ENCODE measurements at regions not wholly inside any gene's neighbourhood (a gene's known extent, or its start where the extent isn't known, plus 50 kb on each side); places are given as distances from the start of the nearest gene placed in this dataset.

- Histone ChIP-seq H3K4me3 (ENCODE audit: low read length in 2 of 2) (no peak overlapping the region), H3K27ac (ENCODE audit: low read depth in 1 of 2, low read length in 2 of 2) (no peak overlapping the region), H3K36me3 (ENCODE audit: control insufficient read depth in 1 of 2, insufficient read depth in 2 of 2, low read length in 1 of 2) (no peaks in the 10 kb centered on the region), H3K9me3 (ENCODE audit: control insufficient read depth, low read length) (no peaks in the 10 kb centered on the region), H3K27me3 (ENCODE audit: control insufficient read depth in 1 of 2, insufficient read depth in 2 of 2, low read length in 1 of 2) (peaks cover 0 to 1% of the 10 kb centered on the region in 2 donors), H3K4me1 (ENCODE audit: control insufficient read depth in 1 of 2, insufficient read depth in 2 of 2, low read length in 2 of 2) (no peaks in the 10 kb centered on the region)
- DNase-seq (no peak), ATAC-seq (ENCODE audit: low FRiP score) (no peak)
- 70 to 80% methylated on average over 3 of the region's 3 CpGs for WGBS, 2 donors
- intact Hi-C loops (cut with DNase I), result no loop called here
These were observed 53.0 kb upstream of the STXBP5L start for GRCh38 chr3:120854908-120855526.

GRCh38 chr3:120855665-120856437, 52.2 kb upstream of the STXBP5L start:
- peak; percentile 65 for ATAC-seq (ENCODE audit: low FRiP score)
- Histone ChIP-seq H3K4me3 (ENCODE audit: low read length in 2 of 2) (no peak overlapping the region), H3K4me1 (ENCODE audit: control insufficient read depth in 1 of 2, insufficient read depth in 2 of 2, low read length in 2 of 2) (no peaks in the 10 kb centered on the region), H3K27me3 (ENCODE audit: control insufficient read depth in 1 of 2, insufficient read depth in 2 of 2, low read length in 1 of 2) (peaks cover 0 to 1% of the 10 kb centered on the region in 2 donors), H3K27ac (ENCODE audit: low read depth in 1 of 2, low read length in 2 of 2) (no peak overlapping the region), H3K36me3 (ENCODE audit: control insufficient read depth in 1 of 2, insufficient read depth in 2 of 2, low read length in 1 of 2) (no peaks in the 10 kb centered on the region), H3K9me3 (ENCODE audit: control insufficient read depth, low read length) (no peaks in the 10 kb centered on the region)
- WGBS, 2 donors, result 16 to 18% methylated on average over 7 of the region's 7 CpGs
- peak; percentile 75 to 84 for DNase-seq
- intact Hi-C loops (cut with DNase I), result no loop called here
